KG1 (cell line): ENCODE measurements at regions not wholly inside any gene's neighbourhood (a gene's known extent, or its start where the extent isn't known, plus 50 kb on each side); places are given as distances from the start of the nearest gene placed in this dataset.

Source experiments
- DNase-seq: peaks from one replicate; lab custom pipeline; 2025; lab: John Stamatoyannopoulos, UW

- no peak for DNase-seq
These were observed 324.0 kb downstream of the DIPK2A start for GRCh38 chr3:144295613-144296012.

- DNase-seq, result no peak
These were observed 325.2 kb downstream of the DIPK2A start for GRCh38 chr3:144296808-144297207.

GRCh38 chr3:144301863-144302262, 330.2 kb downstream of the DIPK2A start:
- DNase-seq, result no peak

GRCh38 chr3:144307951-144308350, 336.3 kb downstream of the DIPK2A start:
- DNase-seq, result no peak

- DNase-seq, result no peak
These were observed 336.8 kb downstream of the DIPK2A start for GRCh38 chr3:144308396-144308795.

- no peak for DNase-seq
These were observed 341.1 kb downstream of the DIPK2A start for GRCh38 chr3:144312702-144313101.

GRCh38 chr3:144314946-144315345, 343.3 kb downstream of the DIPK2A start:
- no peak for DNase-seq

GRCh38 chr3:144317961-144318360, 346.3 kb downstream of the DIPK2A start:
- no peak for DNase-seq

- no peak for DNase-seq
These were observed 352.5 kb downstream of the DIPK2A start for GRCh38 chr3:144324076-144324475.

- DNase-seq, result no peak
These were observed 361.2 kb downstream of the DIPK2A start for GRCh38 chr3:144332868-144333267.

- DNase-seq, result no peak
These were observed 369.8 kb downstream of the DIPK2A start for GRCh38 chr3:144341471-144341870.

GRCh38 chr3:144343343-144343742, 371.7 kb downstream of the DIPK2A start:
- no peak for DNase-seq

- DNase-seq, result no peak
These were observed 372.2 kb downstream of the DIPK2A start for GRCh38 chr3:144343777-144344176.

- peak; percentile 37 for DNase-seq
These were observed 373.4 kb downstream of the DIPK2A start for GRCh38 chr3:144344925-144345548.

- DNase-seq, result no peak
These were observed 378.5 kb downstream of the DIPK2A start for GRCh38 chr3:144350125-144350524.

- no peak for DNase-seq
These were observed 379.4 kb downstream of the DIPK2A start for GRCh38 chr3:144351011-144351410.

GRCh38 chr3:144351773-144352365, 380.2 kb downstream of the DIPK2A start:
- no peak for DNase-seq

- no peak for DNase-seq
These were observed 386.6 kb downstream of the DIPK2A start for GRCh38 chr3:144358191-144358590.

- DNase-seq, result no peak
These were observed 389.4 kb downstream of the DIPK2A start for GRCh38 chr3:144361002-144361401.

- DNase-seq, result no peak
These were observed 390.5 kb downstream of the DIPK2A start for GRCh38 chr3:144362126-144362525.

- DNase-seq, result no peak
These were observed 392.2 kb downstream of the DIPK2A start for GRCh38 chr3:144363856-144364255.

- DNase-seq, result no peak
These were observed 393.1 kb downstream of the DIPK2A start for GRCh38 chr3:144364737-144365136.

- no peak for DNase-seq
These were observed 397.7 kb downstream of the DIPK2A start for GRCh38 chr3:144369129-144369879.
